DND-41 (cell line): ENCODE measurements at regions not wholly inside any gene's neighbourhood (a gene's known extent, or its start where the extent isn't known, plus 50 kb on each side); places are given as distances from the start of the nearest gene placed in this dataset.

Source experiments
- ATAC-seq: fragments of 200-7000 bp; cut with Tn5 transposase; 3 replicates; pipeline ENCODE4 v1.9.1; 2021; ENCODE audit warnings: low read depth; ENCODE audit not compliant: insufficient read depth
- DNase-seq: peaks from one replicate; pipeline ENCODE4 v3.0.0-alpha.2; 2020
- H2AFZ ChIP-seq: 2 replicates; pipeline ENCODE4 v1.6.0; 2012; ENCODE audit warnings: low read depth, low read length
- H3K27ac ChIP-seq: 2 replicates; pipeline ENCODE4 v1.5.1; 2012; ENCODE audit warnings: low read length, inconsistent platforms
- H3K27me3 ChIP-seq: fragments of 200-600 bp; sonication (generic); 2 replicates; pipeline ENCODE4 v1.6.0; 2012; ENCODE audit warnings: low read length, mild to moderate bottlenecking, inconsistent platforms; ENCODE audit not compliant: insufficient read depth, poor library complexity
- H3K36me3 ChIP-seq: 2 replicates; pipeline ENCODE4 v1.5.1; 2012; ENCODE audit warnings: low read length, inconsistent platforms; ENCODE audit not compliant: insufficient read depth
- H3K4me1 ChIP-seq: 2 replicates; pipeline ENCODE4 v1.5.1; 2012; ENCODE audit warnings: mild to moderate bottlenecking, low read length; ENCODE audit not compliant: insufficient read depth
- H3K4me2 ChIP-seq: 2 replicates; pipeline ENCODE4 v1.6.0; 2012; ENCODE audit warnings: mild to moderate bottlenecking, moderate library complexity, low read length, inconsistent platforms; ENCODE audit not compliant: insufficient read depth
- H3K4me3 ChIP-seq, 2 experiments: fragments of 200-600 bp in 1 of 2; shearing (Covaris generic) in 1 of 2; 2 replicates each; pipeline ENCODE4 v1.5.1; 2012 to 2016; ENCODE audit warnings: inconsistent platforms in 2 of 2, low read length in 2 of 2, mild to moderate bottlenecking in 2 of 2, low read depth in 1 of 2, moderate library complexity in 1 of 2
- H3K79me2 ChIP-seq: 2 replicates; pipeline ENCODE4 v1.6.0; 2012; ENCODE audit warnings: low read length, inconsistent platforms; ENCODE audit not compliant: insufficient read depth
- H3K9ac ChIP-seq: 2 replicates; pipeline ENCODE4 v1.6.0; 2012; ENCODE audit warnings: low read depth, mild to moderate bottlenecking, inconsistent platforms, low read length, moderate library complexity
- H3K9me3 ChIP-seq: 2 replicates; pipeline ENCODE4 v1.5.1; 2012; ENCODE audit warnings: low read length, moderate library complexity, mild to moderate bottlenecking, inconsistent platforms; ENCODE audit not compliant: insufficient read depth, severe bottlenecking
- H4K20me1 ChIP-seq: 2 replicates; pipeline ENCODE4 v1.6.0; 2012; ENCODE audit warnings: low read length; ENCODE audit not compliant: insufficient read depth
- EZH2 ChIP-seq: IDR thresholded peaks from 3 replicates; pipeline ENCODE4 v1.6.1; 2012; ENCODE audit warnings: borderline replicate concordance, low read depth, mild to moderate bottlenecking, moderate library complexity, low read length, inconsistent platforms; ENCODE audit not compliant: severe bottlenecking
- TF ChIP-seq, protein P1 (sequence below): IDR thresholded peaks from 2 replicates; pipeline ENCODE4 v1.5.1; 2012; ENCODE audit warnings: borderline replicate concordance, low read length, moderate library complexity, mild to moderate bottlenecking; ENCODE audit not compliant: poor library complexity, severe bottlenecking; ENCODE audit errors: extremely low read depth

DNA sequence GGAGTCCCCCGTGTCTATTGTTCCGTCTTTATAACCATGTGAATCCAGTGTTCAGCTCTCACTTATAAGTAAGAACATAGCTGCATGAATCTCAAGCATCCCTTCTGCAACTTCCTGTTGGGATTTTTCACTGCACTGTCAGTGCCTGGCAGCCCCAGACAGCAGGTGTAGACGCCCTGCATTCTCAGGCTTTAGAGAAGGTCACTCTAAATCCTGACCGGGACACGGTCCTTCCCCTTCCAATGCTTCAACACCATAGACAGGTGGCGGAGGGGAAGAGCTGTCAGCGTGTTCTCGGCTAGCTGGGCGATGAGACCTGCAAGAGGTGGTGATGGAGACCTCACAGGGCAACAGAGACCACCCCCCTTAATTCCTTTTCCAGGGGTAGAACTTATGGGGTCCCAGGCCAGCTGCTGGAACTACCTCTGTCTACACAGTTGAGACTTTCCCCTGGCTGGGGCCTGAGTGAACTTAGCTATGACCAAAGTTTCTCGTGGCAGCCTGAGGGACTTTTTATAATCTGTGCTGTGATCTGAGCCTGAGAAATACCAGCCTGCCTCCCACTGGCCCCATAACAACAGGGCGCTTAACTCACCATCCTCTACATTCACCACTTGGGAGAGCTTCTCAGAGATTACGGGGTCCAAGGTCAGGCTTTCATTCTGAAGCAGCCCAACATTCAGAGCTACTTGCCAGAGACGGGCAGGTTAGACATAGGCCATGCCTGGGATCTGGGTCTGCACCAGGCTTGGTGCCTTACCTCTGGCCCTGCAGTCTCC is 143.2 kb upstream of the TNRC6C start:
- H3K79me2 ChIP-seq: no peaks in the 10 kb centered on the region
- DNase-seq (no peak), ATAC-seq (no peak)
- H4K20me1 ChIP-seq: no peaks in the 10 kb centered on the region
- H2AFZ ChIP-seq: no peak overlapping the region
- TF ChIP-seq EZH2: no peak
- TF ChIP-seq, protein P1, sequence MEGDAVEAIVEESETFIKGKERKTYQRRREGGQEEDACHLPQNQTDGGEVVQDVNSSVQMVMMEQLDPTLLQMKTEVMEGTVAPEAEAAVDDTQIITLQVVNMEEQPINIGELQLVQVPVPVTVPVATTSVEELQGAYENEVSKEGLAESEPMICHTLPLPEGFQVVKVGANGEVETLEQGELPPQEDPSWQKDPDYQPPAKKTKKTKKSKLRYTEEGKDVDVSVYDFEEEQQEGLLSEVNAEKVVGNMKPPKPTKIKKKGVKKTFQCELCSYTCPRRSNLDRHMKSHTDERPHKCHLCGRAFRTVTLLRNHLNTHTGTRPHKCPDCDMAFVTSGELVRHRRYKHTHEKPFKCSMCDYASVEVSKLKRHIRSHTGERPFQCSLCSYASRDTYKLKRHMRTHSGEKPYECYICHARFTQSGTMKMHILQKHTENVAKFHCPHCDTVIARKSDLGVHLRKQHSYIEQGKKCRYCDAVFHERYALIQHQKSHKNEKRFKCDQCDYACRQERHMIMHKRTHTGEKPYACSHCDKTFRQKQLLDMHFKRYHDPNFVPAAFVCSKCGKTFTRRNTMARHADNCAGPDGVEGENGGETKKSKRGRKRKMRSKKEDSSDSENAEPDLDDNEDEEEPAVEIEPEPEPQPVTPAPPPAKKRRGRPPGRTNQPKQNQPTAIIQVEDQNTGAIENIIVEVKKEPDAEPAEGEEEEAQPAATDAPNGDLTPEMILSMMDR: peak; percentile 18
- H3K36me3 ChIP-seq: no peaks in the 10 kb centered on the region
- H3K4me2 ChIP-seq: no peak overlapping the region
- H3K27me3 ChIP-seq: no peaks in the 10 kb centered on the region
- no peak overlapping the region for H3K27ac ChIP-seq
- H3K9me3 ChIP-seq: no peaks in the 10 kb centered on the region
- no peaks in the 10 kb centered on the region for H3K4me1 ChIP-seq
- H3K9ac ChIP-seq: no peak overlapping the region
- H3K4me3 ChIP-seq: no peak overlapping the region

DNA sequence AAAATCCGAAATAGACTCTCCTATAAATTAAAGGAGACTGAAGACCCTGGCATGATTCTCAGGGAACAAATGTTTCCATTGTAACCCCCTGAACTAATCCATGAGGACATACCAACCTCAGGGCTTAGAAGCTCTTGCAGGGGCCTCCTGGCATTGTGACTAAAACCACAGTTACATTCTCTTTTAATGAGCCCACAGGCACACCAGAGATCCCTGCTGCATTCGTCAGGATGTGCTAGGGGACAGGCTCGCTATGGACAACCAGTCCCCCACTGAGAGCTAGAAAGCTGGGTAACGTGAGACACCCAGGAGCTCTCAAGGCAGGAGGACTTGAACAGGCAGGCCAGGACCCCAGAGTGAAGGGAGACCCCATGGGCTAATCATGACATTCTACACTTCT is 140.6 kb upstream of the TNRC6C start:
- no peak overlapping the region for H2AFZ ChIP-seq
- H3K4me3 ChIP-seq: no peak overlapping the region
- DNase-seq (no peak), ATAC-seq (no peak)
- H3K9me3 ChIP-seq: no peaks in the 10 kb centered on the region
- H4K20me1 ChIP-seq: no peaks in the 10 kb centered on the region
- H3K4me1 ChIP-seq: no peaks in the 10 kb centered on the region
- H3K27me3 ChIP-seq: no peaks in the 10 kb centered on the region
- H3K36me3 ChIP-seq: no peaks in the 10 kb centered on the region
- 0 out of 2 replicates have a peak overlapping the region, but pooled peaks have one; percentile 18 for H3K27ac ChIP-seq
- TF ChIP-seq, protein P1: no peak
- no peak for TF ChIP-seq EZH2
- no peak overlapping the region for H3K9ac ChIP-seq
- no peak overlapping the region for H3K4me2 ChIP-seq
- H3K79me2 ChIP-seq: no peaks in the 10 kb centered on the region

DNA sequence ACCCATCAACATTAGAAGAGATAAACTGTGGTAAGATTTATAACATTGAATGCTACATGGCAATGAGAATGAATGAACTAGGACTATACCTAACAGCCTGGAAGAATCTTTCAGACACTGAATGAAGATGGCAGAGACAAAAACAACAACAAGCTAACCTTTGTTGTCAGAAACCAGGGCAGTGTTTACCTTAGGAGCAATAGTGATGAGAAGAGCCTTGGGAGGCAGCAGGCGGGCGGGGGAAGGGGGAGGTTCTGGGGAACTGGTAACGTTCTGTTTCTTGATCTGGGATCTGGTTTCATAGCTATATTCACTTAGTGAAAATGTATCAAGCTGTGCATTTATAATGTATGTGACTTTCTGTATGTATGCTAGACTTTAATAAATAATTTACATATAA is 139.0 kb upstream of the TNRC6C start:
- no peaks in the 10 kb centered on the region for H3K9me3 ChIP-seq
- H2AFZ ChIP-seq: no peak overlapping the region
- H3K79me2 ChIP-seq: no peaks in the 10 kb centered on the region
- no peak for DNase-seq
- ATAC-seq: no peak
- H3K36me3 ChIP-seq: no peaks in the 10 kb centered on the region
- H3K27me3 ChIP-seq: no peaks in the 10 kb centered on the region
- no peak overlapping the region for H3K27ac ChIP-seq
- H3K4me2 ChIP-seq: no peak overlapping the region
- no peaks in the 10 kb centered on the region for H3K4me1 ChIP-seq
- H3K9ac ChIP-seq: no peak overlapping the region
- H4K20me1 ChIP-seq: no peaks in the 10 kb centered on the region
- no peak for TF ChIP-seq EZH2
- TF ChIP-seq, protein P1: no peak
- H3K4me3 ChIP-seq: no peak overlapping the region
